Fibroblast of lung (primary cell): ENCODE measurements at regions not wholly inside any gene's neighbourhood (a gene's known extent, or its start where the extent isn't known, plus 50 kb on each side); places are given as distances from the start of the nearest gene placed in this dataset.

ENCODE experiments used
- DNase-seq, 2 donors: peaks; one replicate each; pipeline versions ENCODE4 v3.0.0 to v3.0.0-alpha.2; 2010; ENCODE audit warnings: low read depth in 2 of 2
- H2AFZ ChIP-seq: 2 replicates; pipeline ENCODE4 v1.5.1; 2012; ENCODE audit warnings: low read length, control low read depth, inconsistent platforms
- H3K27ac ChIP-seq: 2 replicates; pipeline ENCODE4 v1.5.1; 2011; ENCODE audit warnings: low read length, control low read depth; ENCODE audit not compliant: insufficient read depth
- H3K27me3 ChIP-seq: 2 replicates; pipeline ENCODE4 v1.5.1; 2011; ENCODE audit warnings: mild to moderate bottlenecking, low read length; ENCODE audit not compliant: control insufficient read depth, insufficient read depth
- H3K36me3 ChIP-seq: 2 replicates; pipeline ENCODE4 v1.5.1; 2011; ENCODE audit warnings: low read length; ENCODE audit not compliant: control insufficient read depth, insufficient read depth
- H3K4me1 ChIP-seq: 2 replicates; pipeline ENCODE4 v1.5.1; 2011; ENCODE audit warnings: low read length; ENCODE audit not compliant: control insufficient read depth, insufficient read depth; ENCODE audit errors: extremely low read depth
- H3K4me2 ChIP-seq: 2 replicates; pipeline ENCODE4 v1.5.1; 2011; ENCODE audit warnings: low read length, control low read depth; ENCODE audit not compliant: insufficient read depth; ENCODE audit errors: extremely low read depth
- H3K4me3 ChIP-seq, 4 experiments: fragments of 200-600 bp in 1 of 4; sonication (generic) in 1 of 4; replicated peaks in 1 of 4; 2 replicates each; pipeline ENCODE4 v1.5.1; 2011 to 2016; ENCODE audit warnings: low read length in 4 of 4, low read depth in 3 of 4, mild to moderate bottlenecking in 3 of 4, control low read depth in 2 of 4, inconsistent platforms in 1 of 4, mixed read lengths in 1 of 4; ENCODE audit not compliant: insufficient read depth in 1 of 4; ENCODE audit errors: control extremely low read depth in 1 of 4
- H3K79me2 ChIP-seq: 2 replicates; pipeline ENCODE4 v1.5.1; 2012; ENCODE audit warnings: mild to moderate bottlenecking, low read length, inconsistent platforms; ENCODE audit not compliant: control insufficient read depth, insufficient read depth
- H3K9ac ChIP-seq: 2 replicates; pipeline ENCODE4 v1.5.1; 2011; ENCODE audit warnings: mild to moderate bottlenecking, low read length, control low read depth; ENCODE audit not compliant: insufficient read depth
- H3K9me3 ChIP-seq: 2 replicates; pipeline ENCODE4 v1.5.1; 2012; ENCODE audit warnings: low read depth, low read length; ENCODE audit not compliant: control insufficient read depth, insufficient read depth
- H4K20me1 ChIP-seq: 2 replicates; pipeline ENCODE4 v1.5.1; 2011; ENCODE audit warnings: low read length; ENCODE audit not compliant: control insufficient read depth, insufficient read depth; ENCODE audit errors: extremely low read depth
- EZH2 ChIP-seq: IDR thresholded peaks from 2 replicates; pipeline ENCODE4 v1.5.1; 2012; ENCODE audit warnings: low read length, control low read depth, mild to moderate bottlenecking; ENCODE audit errors: missing control alignments
- TF ChIP-seq, protein P1 (sequence below), 2 donors: IDR thresholded peaks in 1 of 2; conservative IDR thresholded peaks in 1 of 2; 1 replicate in 1 of 2; 2 replicates in 1 of 2; pipeline ENCODE4 v1.5.1; 2011 to 2012; ENCODE audit warnings: low read length in 2 of 2, control low read depth in 1 of 2, inconsistent platforms in 1 of 2, low read depth in 1 of 2, mild to moderate bottlenecking in 1 of 2

GRCh38 chr7:41470081-41470480 lies 232.8 kb downstream of the INHBA start:
- Histone ChIP-seq H3K79me2 (no peaks in the 10 kb centered on the region), H3K4me2 (no peak overlapping the region), H3K4me3 (no peak overlapping the region), H2AFZ (no peak overlapping the region), H3K9me3 (no peaks in the 10 kb centered on the region), H3K27me3 (no peaks in the 10 kb centered on the region), H3K27ac (no peak overlapping the region), H3K9ac (no peak overlapping the region), H3K36me3 (no peaks in the 10 kb centered on the region), H3K4me1 (no peaks in the 10 kb centered on the region), H4K20me1 (no peaks in the 10 kb centered on the region)
- no peak for DNase-seq
- TF ChIP-seq, protein P1, sequence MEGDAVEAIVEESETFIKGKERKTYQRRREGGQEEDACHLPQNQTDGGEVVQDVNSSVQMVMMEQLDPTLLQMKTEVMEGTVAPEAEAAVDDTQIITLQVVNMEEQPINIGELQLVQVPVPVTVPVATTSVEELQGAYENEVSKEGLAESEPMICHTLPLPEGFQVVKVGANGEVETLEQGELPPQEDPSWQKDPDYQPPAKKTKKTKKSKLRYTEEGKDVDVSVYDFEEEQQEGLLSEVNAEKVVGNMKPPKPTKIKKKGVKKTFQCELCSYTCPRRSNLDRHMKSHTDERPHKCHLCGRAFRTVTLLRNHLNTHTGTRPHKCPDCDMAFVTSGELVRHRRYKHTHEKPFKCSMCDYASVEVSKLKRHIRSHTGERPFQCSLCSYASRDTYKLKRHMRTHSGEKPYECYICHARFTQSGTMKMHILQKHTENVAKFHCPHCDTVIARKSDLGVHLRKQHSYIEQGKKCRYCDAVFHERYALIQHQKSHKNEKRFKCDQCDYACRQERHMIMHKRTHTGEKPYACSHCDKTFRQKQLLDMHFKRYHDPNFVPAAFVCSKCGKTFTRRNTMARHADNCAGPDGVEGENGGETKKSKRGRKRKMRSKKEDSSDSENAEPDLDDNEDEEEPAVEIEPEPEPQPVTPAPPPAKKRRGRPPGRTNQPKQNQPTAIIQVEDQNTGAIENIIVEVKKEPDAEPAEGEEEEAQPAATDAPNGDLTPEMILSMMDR (conservative IDR thresholded peaks at IDR 0.05 in 1 of 2, IDR thresholded peaks at IDR 0.05 in 1 of 2; ENCODE audit: low read depth in 1 of 2, low read length in 2 of 2): no peak
- no peak for TF ChIP-seq EZH2

GRCh38 chr7:41467596-41467995 lies 235.3 kb downstream of the INHBA start:
- no peak overlapping the region for H3K4me2 ChIP-seq
- H3K79me2 ChIP-seq: no peaks in the 10 kb centered on the region
- H4K20me1 ChIP-seq: no peaks in the 10 kb centered on the region
- no peak for TF ChIP-seq EZH2
- TF ChIP-seq, protein P1 (conservative IDR thresholded peaks at IDR 0.05 in 1 of 2, IDR thresholded peaks at IDR 0.05 in 1 of 2; ENCODE audit: low read depth in 1 of 2, low read length in 2 of 2): no peak
- no peak overlapping the region for H3K4me3 ChIP-seq
- no peaks in the 10 kb centered on the region for H3K27me3 ChIP-seq
- no peak overlapping the region for H3K27ac ChIP-seq
- H3K9ac ChIP-seq: no peak overlapping the region
- no peaks in the 10 kb centered on the region for H3K36me3 ChIP-seq
- H2AFZ ChIP-seq: no peak overlapping the region
- H3K4me1 ChIP-seq: no peaks in the 10 kb centered on the region
- no peak for DNase-seq
- H3K9me3 ChIP-seq: no peaks in the 10 kb centered on the region

- Histone ChIP-seq H3K9me3 (no peaks in the 10 kb centered on the region), H4K20me1 (no peaks in the 10 kb centered on the region), H3K9ac (no peak overlapping the region), H3K27ac (no peak overlapping the region), H3K36me3 (no peaks in the 10 kb centered on the region), H3K4me3 (no peak overlapping the region), H3K79me2 (no peaks in the 10 kb centered on the region), H3K27me3 (no peaks in the 10 kb centered on the region), H3K4me2 (no peak overlapping the region), H2AFZ (no peak overlapping the region), H3K4me1 (no peaks in the 10 kb centered on the region)
- no peak for TF ChIP-seq EZH2
- TF ChIP-seq, protein P1 (conservative IDR thresholded peaks at IDR 0.05 in 1 of 2, IDR thresholded peaks at IDR 0.05 in 1 of 2; ENCODE audit: low read depth in 1 of 2, low read length in 2 of 2): no peak
- DNase-seq: peak in 1 of 2 donors; percentile 50
These were observed 236.0 kb downstream of the INHBA start for GRCh38 chr7:41466760-41467384.
